Stimulated activated naive B cell treated with anti-CD40 and anti-IgM and Interleukin-4, amounts not matched to agents 10 μg/mL and 1 μg/mL and 100 μg/mL, for 72 hours (primary cell): ENCODE measurements at regions not wholly inside any gene's neighbourhood (a gene's known extent, or its start where the extent isn't known, plus 50 kb on each side); places are given as distances from the start of the nearest gene placed in this dataset.

ENCODE experiments used
- ATAC-seq, 2 donors: fragments of 150-1000 bp; cut with Tn5 transposase; replicated peaks; 2 replicates each; pipeline ENCODE4 v1.10.0; 2021; ENCODE audit warnings: moderate library complexity in 1 of 2
- DNase-seq: peaks from one replicate; pipeline ENCODE4 v3.0.0; 2021
- H3K27ac Mint-ChIP-seq: one replicate; pipeline ENCODE4 v1.8.0; 2022; ENCODE audit warnings: mild to moderate bottlenecking, mixed read lengths
- H3K27me3 Mint-ChIP-seq, 2 donors: one replicate each; pipeline ENCODE4 v1.8.0; 2022; ENCODE audit warnings: mixed read lengths in 2 of 2
- H3K36me3 Mint-ChIP-seq, 2 donors: one replicate each; pipeline ENCODE4 v1.8.0; 2022; ENCODE audit warnings: mixed read lengths in 2 of 2, mild to moderate bottlenecking in 1 of 2
- H3K4me1 Mint-ChIP-seq, 2 donors: one replicate each; pipeline ENCODE4 v1.8.0; 2022; ENCODE audit warnings: mixed read lengths in 2 of 2, mild to moderate bottlenecking in 1 of 2
- H3K4me3 Mint-ChIP-seq, 2 donors: one replicate each; pipeline ENCODE4 v1.8.0; 2022; ENCODE audit warnings: mild to moderate bottlenecking in 2 of 2, mixed read lengths in 2 of 2, moderate library complexity in 1 of 2
- H3K9me3 Mint-ChIP-seq, 2 donors: one replicate each; pipeline ENCODE4 v1.8.0; 2022; ENCODE audit warnings: mixed read lengths in 2 of 2, mild to moderate bottlenecking in 1 of 2

GRCh38 chr7:66864294-66864693 is 56.7 kb upstream of the TMEM248 start:
- Mint-ChIP-seq H3K36me3 (peaks cover 19 to 46% of the 10 kb centered on the region in 2 donors), H3K4me3 (no peak overlapping the region), H3K4me1 (peaks cover 0 to 5% of the 10 kb centered on the region in 2 donors), H3K27me3 (no peaks in the 10 kb centered on the region), H3K9me3 (no peaks in the 10 kb centered on the region), H3K27ac (no peak overlapping the region)
- DNase-seq (no peak), ATAC-seq (no peak)

- ATAC-seq (no peak), DNase-seq (no peak)
- H3K27me3 Mint-ChIP-seq, result no peaks in the 10 kb centered on the region
- H3K4me3 Mint-ChIP-seq, result no peak overlapping the region
- no peaks in the 10 kb centered on the region for H3K9me3 Mint-ChIP-seq
- H3K4me1 Mint-ChIP-seq, result peaks cover 0 to 3% of the 10 kb centered on the region in 2 donors
- peaks cover 17 to 47% of the 10 kb centered on the region in 2 donors for H3K36me3 Mint-ChIP-seq
- H3K27ac Mint-ChIP-seq, result no peak overlapping the region
Observed at GRCh38 chr7:66865290-66865864, 55.6 kb upstream of the TMEM248 start.

GRCh38 chr7:66867198-66867790 is 53.7 kb upstream of the TMEM248 start:
- ATAC-seq (no peak), DNase-seq (no peak)
- peaks cover 0 to 3% of the 10 kb centered on the region in 2 donors for H3K4me1 Mint-ChIP-seq
- no peak overlapping the region for H3K4me3 Mint-ChIP-seq
- peaks cover 22 to 52% of the 10 kb centered on the region in 2 donors for H3K36me3 Mint-ChIP-seq
- H3K27ac Mint-ChIP-seq, result no peak overlapping the region
- H3K9me3 Mint-ChIP-seq, result no peaks in the 10 kb centered on the region
- H3K27me3 Mint-ChIP-seq, result no peaks in the 10 kb centered on the region

- Mint-ChIP-seq H3K9me3 (no peaks in the 10 kb centered on the region), H3K27me3 (no peaks in the 10 kb centered on the region), H3K36me3 (peaks cover 16 to 43% of the 10 kb centered on the region in 2 donors), H3K27ac (no peak overlapping the region), H3K4me3 (no peak overlapping the region), H3K4me1 (peaks cover 0 to 3% of the 10 kb centered on the region in 2 donors)
- DNase-seq, result no peak
- ATAC-seq, result no peak
Observed at GRCh38 chr7:66869660-66870450, 51.2 kb upstream of the TMEM248 start.

- Mint-ChIP-seq H3K27me3 (no peaks in the 10 kb centered on the region), H3K4me3 (no peak overlapping the region), H3K9me3 (no peaks in the 10 kb centered on the region), H3K4me1 (peaks cover 0 to 3% of the 10 kb centered on the region in 2 donors), H3K27ac (no peak overlapping the region), H3K36me3 (peaks cover 14 to 41% of the 10 kb centered on the region in 2 donors)
- DNase-seq, result no peak
- ATAC-seq, result no peak
Observed at GRCh38 chr7:66871076-66871475, 49.9 kb upstream of the TMEM248 start.
